A673 (cell line): ENCODE measurements at regions not wholly inside any gene's neighbourhood (a gene's known extent, or its start where the extent isn't known, plus 50 kb on each side); places are given as distances from the start of the nearest gene placed in this dataset.

Source experiments
- BruUV-seq: library from RNA; stranded (reverse); fragments of 400-500 nt; replicated peaks from 2 replicates; lab custom pipeline; 2021; lab: Mats Ljungman, UMichigan
- CTCF ChIA-PET: fragments of 300-600 bp; sonication (Branson Sonifier 250); formaldehyde crosslinking; loops from one replicate; lab custom pipeline; 2022; ENCODE audit warnings: antibody characterized with exemption; lab: Charles Lee
- POLR2A ChIA-PET: fragments of 300-600 bp; sonication (Branson Sonifier 250); formaldehyde crosslinking; loops from one replicate; lab custom pipeline; 2022; ENCODE audit warnings: antibody characterized with exemption; ENCODE audit not compliant: low non-redundant PET; lab: Charles Lee
- DNase-seq: peaks from one replicate; pipeline ENCODE4 v3.0.0-alpha.2; 2015; ENCODE audit warnings: low spot score
- H3K27ac ChIP-seq: fragments of 200-600 bp; sonication (generic); 2 replicates; pipeline ENCODE4 v1.5.1; 2016; ENCODE audit warnings: mixed run types, low read depth, mild to moderate bottlenecking, mixed read lengths, antibody characterized with exemption, low read length; ENCODE audit not compliant: poor library complexity, severe bottlenecking
- H3K27me3 ChIP-seq: fragments of 200-600 bp; sonication (generic); replicated peaks from 2 replicates; pipeline ENCODE4 v1.6.1; 2017; ENCODE audit warnings: mixed run types, low read depth, mild to moderate bottlenecking, mixed read lengths, antibody characterized with exemption, low read length; ENCODE audit not compliant: insufficient read depth, poor library complexity
- H3K36me3 ChIP-seq: fragments of 200-600 bp; sonication (generic); 2 replicates; pipeline ENCODE4 v1.6.1; 2016; ENCODE audit warnings: mixed run types, mild to moderate bottlenecking, mixed read lengths, antibody characterized with exemption, low read length; ENCODE audit not compliant: insufficient read depth, poor library complexity, severe bottlenecking
- H3K4me1 ChIP-seq: fragments of 200-600 bp; sonication (generic); 2 replicates; pipeline ENCODE4 v1.6.1; 2017; ENCODE audit warnings: mixed run types, mild to moderate bottlenecking, mixed read lengths, antibody characterized with exemption, low read length; ENCODE audit not compliant: insufficient read depth, poor library complexity, severe bottlenecking
- H3K4me3 ChIP-seq: fragments of 200-600 bp; sonication (generic); 2 replicates; pipeline ENCODE4 v1.5.1; 2016; ENCODE audit warnings: low read depth, mixed run types, mild to moderate bottlenecking, mixed read lengths, low read length; ENCODE audit not compliant: poor library complexity, severe bottlenecking
- H3K9me3 ChIP-seq: fragments of 200-600 bp; sonication (generic); 2 replicates; pipeline ENCODE4 v1.6.1; 2016; ENCODE audit warnings: mixed run types, low read depth, mild to moderate bottlenecking, mixed read lengths, antibody characterized with exemption, low read length; ENCODE audit not compliant: poor library complexity, severe bottlenecking
- CTCF ChIP-seq: fragments of 300-800, 200-600 bp; sonication (generic); conservative IDR thresholded peaks from 2 replicates; pipeline ENCODE4 v1.5.1; 2017; ENCODE audit warnings: low read depth, mild to moderate bottlenecking, antibody characterized with exemption, low read length, moderate library complexity, mixed read lengths
- EZH2 ChIP-seq: fragments of 200-600 bp; sonication (generic); IDR thresholded peaks from 2 replicates; pipeline ENCODE4 v1.6.1; 2017; ENCODE audit warnings: borderline replicate concordance, low read depth, mild to moderate bottlenecking, mixed read lengths, antibody characterized with exemption, low read length; ENCODE audit not compliant: poor library complexity, severe bottlenecking
- intact Hi-C: fragments of 100-400 bp; cut with micrococcal nuclease; formaldehyde crosslinking; loops from one replicate; pipeline ENCODE4 v1.10.0; 2022; ENCODE audit not compliant: unreplicated experiment

- CTCF ChIA-PET, result no interaction called here
Measured at GRCh38 chr1:242718967-242719366, 194.5 kb upstream of the PLD5 start.

GRCh38 chr1:242712248-242712647 is 187.8 kb upstream of the PLD5 start:
- no peaks in the 10 kb centered on the region for H3K36me3 ChIP-seq
- H3K4me1 ChIP-seq, result no peaks in the 10 kb centered on the region
- TF ChIP-seq CTCF, result no peak
- no peak for TF ChIP-seq EZH2
- H3K27ac ChIP-seq, result no peak overlapping the region
- POLR2A ChIA-PET, result no interaction called here
- intact Hi-C loops, result no loop called here
- H3K27me3 ChIP-seq, result no peaks in the 10 kb centered on the region
- no peak for DNase-seq
- H3K9me3 ChIP-seq, result no peaks in the 10 kb centered on the region
- H3K4me3 ChIP-seq, result no peak overlapping the region
- CTCF ChIA-PET, result no interaction called here
- no TSS peak for BruUV-seq

More at GRCh38 chr1:242718967-242719366, 194.5 kb upstream of the PLD5 start:
- Histone ChIP-seq H3K4me1 (no peaks in the 10 kb centered on the region), H3K4me3 (no peak overlapping the region), H3K27ac (no peak overlapping the region), H3K9me3 (no peaks in the 10 kb centered on the region), H3K36me3 (no peaks in the 10 kb centered on the region), H3K27me3 (no peaks in the 10 kb centered on the region)
- TF ChIP-seq CTCF, result no peak
- TF ChIP-seq EZH2, result no peak
- POLR2A ChIA-PET, result no interaction called here
- no peak for DNase-seq
- no TSS peak for BruUV-seq
- intact Hi-C loops, result no loop called here

- ChIA-PET POLR2A (no interaction called here), CTCF (no interaction called here)
- Histone ChIP-seq H3K27ac (no peak overlapping the region), H3K4me1 (no peaks in the 10 kb centered on the region), H3K36me3 (no peaks in the 10 kb centered on the region), H3K27me3 (no peaks in the 10 kb centered on the region), H3K4me3 (no peak overlapping the region), H3K9me3 (no peaks in the 10 kb centered on the region)
- BruUV-seq, result no TSS peak
- no peak for DNase-seq
- intact Hi-C loops, result no loop called here
- TF ChIP-seq CTCF, result no peak
- no peak for TF ChIP-seq EZH2
Measured at GRCh38 chr1:242710847-242711246, 186.3 kb upstream of the PLD5 start.
